ENCODE measurements at regions not wholly inside any gene's neighbourhood (a gene's known extent, or its start where the extent isn't known, plus 50 kb on each side); places are given as distances from the start of the nearest gene placed in this dataset.

DNA sequence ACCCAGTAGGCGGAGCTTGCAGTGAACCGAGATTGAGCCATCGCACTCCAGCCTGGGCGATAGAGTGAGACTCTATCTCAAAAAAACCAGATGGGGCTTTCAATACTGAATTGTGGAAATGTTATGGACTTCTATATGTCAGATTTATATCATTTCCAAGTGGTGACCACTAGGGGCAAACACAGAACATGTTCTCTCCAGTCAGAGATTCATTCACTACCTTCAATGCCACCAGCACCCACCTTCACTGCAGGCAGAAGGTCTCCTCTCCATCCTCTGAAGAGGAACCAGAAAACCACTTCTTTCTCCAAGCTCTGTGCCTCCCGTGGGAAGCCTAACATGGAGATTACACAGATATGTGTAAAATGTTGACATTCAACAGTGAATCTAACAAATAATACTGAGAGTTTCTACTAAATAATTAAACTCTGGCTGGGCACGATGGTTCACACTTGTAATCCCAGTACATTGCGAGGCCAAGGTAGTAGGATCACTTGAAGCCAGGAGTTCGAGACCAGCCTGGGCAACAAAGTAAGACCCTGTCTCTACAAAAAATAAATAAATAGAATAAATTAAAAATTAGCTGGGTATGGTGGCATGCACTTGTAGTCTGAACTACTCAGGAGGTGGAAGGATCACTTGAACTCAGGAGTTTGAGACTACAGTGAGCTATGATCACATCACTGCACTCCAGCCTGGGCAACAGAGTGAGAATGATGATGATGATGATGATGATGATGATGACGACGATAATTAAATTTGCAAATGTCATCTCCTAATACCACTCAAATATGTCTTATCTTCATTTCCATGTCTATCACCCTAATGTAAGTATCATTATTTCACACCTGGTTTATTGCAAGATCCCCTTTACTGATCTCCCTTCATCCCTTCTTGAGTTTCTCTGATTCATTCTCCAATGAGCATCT lies 151.1 kb downstream of the ZNF281 start:
- TF ChIP-seq, protein P1, sequence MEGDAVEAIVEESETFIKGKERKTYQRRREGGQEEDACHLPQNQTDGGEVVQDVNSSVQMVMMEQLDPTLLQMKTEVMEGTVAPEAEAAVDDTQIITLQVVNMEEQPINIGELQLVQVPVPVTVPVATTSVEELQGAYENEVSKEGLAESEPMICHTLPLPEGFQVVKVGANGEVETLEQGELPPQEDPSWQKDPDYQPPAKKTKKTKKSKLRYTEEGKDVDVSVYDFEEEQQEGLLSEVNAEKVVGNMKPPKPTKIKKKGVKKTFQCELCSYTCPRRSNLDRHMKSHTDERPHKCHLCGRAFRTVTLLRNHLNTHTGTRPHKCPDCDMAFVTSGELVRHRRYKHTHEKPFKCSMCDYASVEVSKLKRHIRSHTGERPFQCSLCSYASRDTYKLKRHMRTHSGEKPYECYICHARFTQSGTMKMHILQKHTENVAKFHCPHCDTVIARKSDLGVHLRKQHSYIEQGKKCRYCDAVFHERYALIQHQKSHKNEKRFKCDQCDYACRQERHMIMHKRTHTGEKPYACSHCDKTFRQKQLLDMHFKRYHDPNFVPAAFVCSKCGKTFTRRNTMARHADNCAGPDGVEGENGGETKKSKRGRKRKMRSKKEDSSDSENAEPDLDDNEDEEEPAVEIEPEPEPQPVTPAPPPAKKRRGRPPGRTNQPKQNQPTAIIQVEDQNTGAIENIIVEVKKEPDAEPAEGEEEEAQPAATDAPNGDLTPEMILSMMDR (IDR thresholded peaks at IDR 0.05): peak in 4 of 6 experiments; percentile 12 to 24 (median 18)
- no peak for TF ChIP-seq POLR2A (IDR thresholded peaks at IDR 0.05)
